CD14-positive monocyte (primary cell): ENCODE measurements at regions not wholly inside any gene's neighbourhood (a gene's known extent, or its start where the extent isn't known, plus 50 kb on each side); places are given as distances from the start of the nearest gene placed in this dataset.

ENCODE experiments used
- DNase-seq, 3 donors: peaks; one replicate each; pipeline ENCODE4 v3.0.0-alpha.2; 2011 to 2022
- H2AFZ ChIP-seq: 2 replicates; pipeline ENCODE4 v1.6.0; 2012; ENCODE audit warnings: mild to moderate bottlenecking, low read depth, low read length, inconsistent platforms; ENCODE audit not compliant: insufficient read depth, poor library complexity, severe bottlenecking
- H3K27ac ChIP-seq, 2 donors: 1 replicate in 1 of 2; 2 replicates in 1 of 2; pipeline ENCODE4 v1.5.1; 2012 to 2013; ENCODE audit warnings: low read length in 2 of 2, control low read depth in 1 of 2, inconsistent platforms in 1 of 2, low read depth in 1 of 2, mild to moderate bottlenecking in 1 of 2
- H3K27me3 ChIP-seq, 2 donors: one replicate each; pipeline versions ENCODE4 v1.6.0 to v1.6.1; 2011 to 2013; ENCODE audit warnings: low read length in 2 of 2; ENCODE audit not compliant: control insufficient read depth in 2 of 2, insufficient read depth in 2 of 2
- H3K36me3 ChIP-seq, 2 donors: replicated peaks in 1 of 2; 1 replicate in 1 of 2; 2 replicates in 1 of 2; pipeline versions ENCODE4 v1.5.1 to v1.6.1; 2012 to 2013; ENCODE audit warnings: low read length in 2 of 2, control low read depth in 1 of 2, inconsistent platforms in 1 of 2, mild to moderate bottlenecking in 1 of 2; ENCODE audit not compliant: insufficient read depth in 2 of 2, control insufficient read depth in 1 of 2
- H3K4me1 ChIP-seq, 2 donors: 1 replicate in 1 of 2; 2 replicates in 1 of 2; pipeline versions ENCODE4 v1.5.1 to v1.6.1; 2012 to 2013; ENCODE audit warnings: low read length in 2 of 2, control low read depth in 1 of 2, inconsistent platforms in 1 of 2, mild to moderate bottlenecking in 1 of 2, moderate library complexity in 1 of 2; ENCODE audit not compliant: insufficient read depth in 2 of 2, control insufficient read depth in 1 of 2
- H3K4me2 ChIP-seq: replicated peaks from 2 replicates; pipeline ENCODE3; 2012; ENCODE audit warnings: low read length, moderate library complexity, mild to moderate bottlenecking; ENCODE audit not compliant: poor library complexity, severe bottlenecking; ENCODE audit errors: extremely low read depth
- H3K4me3 ChIP-seq, 3 experiments: fragments of 200-600 bp in 1 of 3; sonication (generic) in 1 of 3; replicated peaks in 1 of 3; 1 replicate in 2 of 3; 2 replicates in 1 of 3; pipeline ENCODE4 v1.5.1; 2011 to 2013; ENCODE audit warnings: low read length in 3 of 3, mild to moderate bottlenecking in 3 of 3, control low read depth in 2 of 3, low read depth in 2 of 3, inconsistent platforms in 1 of 3, moderate library complexity in 1 of 3
- H3K79me2 ChIP-seq: 2 replicates; pipeline ENCODE4 v1.6.0; 2012; ENCODE audit warnings: mild to moderate bottlenecking, control low read depth, inconsistent platforms, low read length, moderate library complexity; ENCODE audit not compliant: insufficient read depth
- H3K9ac ChIP-seq: 2 replicates; pipeline ENCODE4 v1.6.0; 2017; ENCODE audit warnings: low read length, mild to moderate bottlenecking; ENCODE audit not compliant: insufficient read depth, poor library complexity, severe bottlenecking
- H3K9me3 ChIP-seq, 2 donors: replicated peaks in 1 of 2; 1 replicate in 1 of 2; 2 replicates in 1 of 2; pipeline versions ENCODE4 v1.5.1 to v1.6.1; 2012 to 2013; ENCODE audit warnings: low read length in 2 of 2, control low read depth in 1 of 2; ENCODE audit not compliant: control insufficient read depth in 1 of 2, insufficient read depth in 1 of 2
- H4K20me1 ChIP-seq: 2 replicates; pipeline ENCODE4 v1.6.0; 2012; ENCODE audit warnings: mild to moderate bottlenecking, low read length, control low read depth, moderate library complexity; ENCODE audit not compliant: insufficient read depth
- H3K27ac Mint-ChIP-seq, 7 donors: one replicate each; pipeline ENCODE4 v1.8.0; 2020; ENCODE audit warnings: mild to moderate bottlenecking in 7 of 7, mixed read lengths in 7 of 7, moderate library complexity in 6 of 7, inconsistent platforms in 2 of 7
- H3K27me3 Mint-ChIP-seq, 3 donors: one replicate each; pipeline ENCODE4 v1.8.0; 2021 to 2022; ENCODE audit warnings: low read depth in 3 of 3, mild to moderate bottlenecking in 3 of 3, mixed read lengths in 3 of 3, moderate library complexity in 3 of 3, inconsistent platforms in 1 of 3
- H3K36me3 Mint-ChIP-seq, 2 donors: one replicate each; pipeline ENCODE4 v1.8.0; 2020; ENCODE audit warnings: mixed read lengths in 2 of 2, inconsistent platforms in 1 of 2, mild to moderate bottlenecking in 1 of 2
- H3K4me1 Mint-ChIP-seq: one replicate; pipeline ENCODE4 v1.8.0; 2020; ENCODE audit warnings: mild to moderate bottlenecking, mixed read lengths
- H3K4me3 Mint-ChIP-seq, 2 donors: one replicate each; pipeline ENCODE4 v1.8.0; 2020; ENCODE audit warnings: mild to moderate bottlenecking in 2 of 2, mixed read lengths in 2 of 2, moderate library complexity in 1 of 2
- H3K9me3 Mint-ChIP-seq, 7 donors: one replicate each; pipeline ENCODE4 v1.8.0; 2020 to 2022; ENCODE audit warnings: mixed read lengths in 7 of 7, mild to moderate bottlenecking in 6 of 7, moderate library complexity in 6 of 7, inconsistent platforms in 2 of 7
- WGBS: methylation state at CpG from one replicate; pipeline ENCODE4 v1.1.5; 2013; ENCODE audit warnings: missing lambda C conversion rate; ENCODE audit not compliant: insufficient coverage; 5-methylcytosine and 5-hydroxymethylcytosine counted together
- intact Hi-C, 2 donors: fragments of 100-400 bp; cut with micrococcal nuclease; formaldehyde crosslinking; loops; one replicate each; pipeline versions ENCODE4 v1.15.0 to v1.15.1; 2023
- TF ChIP-seq, protein P1 (sequence below): fragments of 200-600 bp; IDR thresholded peaks from one replicate; pipeline ENCODE4 v1.8.0; 2022; ENCODE audit warnings: antibody characterized with exemption, mild to moderate bottlenecking

- H3K9me3 Mint-ChIP-seq: peaks cover 0 to 2% (median 0%) of the 10 kb centered on the region in 7 donors
- WGBS: 71% methylated on average over 5 of the region's 7 CpGs
- no peaks in the 10 kb centered on the region for H3K79me2 ChIP-seq
These were observed 63.2 kb upstream of the WWC2 start for GRCh38 chr4:183035726-183036415.

DNA sequence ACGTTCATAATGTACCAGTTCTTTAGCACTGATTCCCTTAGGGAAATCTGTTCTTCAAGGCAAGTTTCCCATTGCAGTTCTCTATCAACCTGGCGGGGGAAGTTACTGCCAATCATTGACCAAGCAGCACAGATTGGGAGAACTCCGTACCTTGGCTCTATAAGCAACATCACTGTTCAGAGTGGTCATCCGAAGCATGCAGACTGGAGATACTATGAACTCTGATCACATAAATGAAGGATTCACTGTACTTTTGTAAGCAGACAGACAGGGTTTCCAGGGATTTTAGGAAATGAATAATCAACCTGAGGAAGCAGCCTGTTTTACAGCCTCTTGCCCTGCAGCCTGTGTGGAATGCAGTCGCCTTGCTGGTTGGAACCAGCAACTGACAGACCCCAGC is 63.8 kb upstream of the WWC2 start:
- no peak overlapping the region for H2AFZ ChIP-seq
- Mint-ChIP-seq H3K4me1 (no peaks in the 10 kb centered on the region), H3K36me3 (no peaks in the 10 kb centered on the region), H3K4me3 (no peak overlapping the region), H3K27me3 (peaks cover 0 to 8% (median 0%) of the 10 kb centered on the region in 3 donors), H3K27ac (no peak overlapping the region), H3K9me3 (peaks cover 0 to 2% (median 0%) of the 10 kb centered on the region in 7 donors)
- WGBS: 92% methylated on average over 2 of the region's 5 CpGs
- no peak for DNase-seq
- H3K4me3 ChIP-seq: no peak overlapping the region
- no peaks in the 10 kb centered on the region for H3K79me2 ChIP-seq
- no peaks in the 10 kb centered on the region for H3K4me1 ChIP-seq
- H3K27me3 ChIP-seq: no peaks in the 10 kb centered on the region
- H3K36me3 ChIP-seq: no peaks in the 10 kb centered on the region
- H3K4me2 ChIP-seq: no peak overlapping the region
- no peak overlapping the region for H3K27ac ChIP-seq
- H3K9ac ChIP-seq: no peak overlapping the region
- H3K9me3 ChIP-seq: no peaks in the 10 kb centered on the region
- H4K20me1 ChIP-seq: no peaks in the 10 kb centered on the region
- intact Hi-C loops: no loop called here
- TF ChIP-seq, protein P1, sequence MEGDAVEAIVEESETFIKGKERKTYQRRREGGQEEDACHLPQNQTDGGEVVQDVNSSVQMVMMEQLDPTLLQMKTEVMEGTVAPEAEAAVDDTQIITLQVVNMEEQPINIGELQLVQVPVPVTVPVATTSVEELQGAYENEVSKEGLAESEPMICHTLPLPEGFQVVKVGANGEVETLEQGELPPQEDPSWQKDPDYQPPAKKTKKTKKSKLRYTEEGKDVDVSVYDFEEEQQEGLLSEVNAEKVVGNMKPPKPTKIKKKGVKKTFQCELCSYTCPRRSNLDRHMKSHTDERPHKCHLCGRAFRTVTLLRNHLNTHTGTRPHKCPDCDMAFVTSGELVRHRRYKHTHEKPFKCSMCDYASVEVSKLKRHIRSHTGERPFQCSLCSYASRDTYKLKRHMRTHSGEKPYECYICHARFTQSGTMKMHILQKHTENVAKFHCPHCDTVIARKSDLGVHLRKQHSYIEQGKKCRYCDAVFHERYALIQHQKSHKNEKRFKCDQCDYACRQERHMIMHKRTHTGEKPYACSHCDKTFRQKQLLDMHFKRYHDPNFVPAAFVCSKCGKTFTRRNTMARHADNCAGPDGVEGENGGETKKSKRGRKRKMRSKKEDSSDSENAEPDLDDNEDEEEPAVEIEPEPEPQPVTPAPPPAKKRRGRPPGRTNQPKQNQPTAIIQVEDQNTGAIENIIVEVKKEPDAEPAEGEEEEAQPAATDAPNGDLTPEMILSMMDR: no peak

More at GRCh38 chr4:183035726-183036415, 63.2 kb upstream of the WWC2 start:
- no peaks in the 10 kb centered on the region for H3K4me1 Mint-ChIP-seq
- no peaks in the 10 kb centered on the region for H3K4me1 ChIP-seq
- intact Hi-C loops: no loop called here
- H3K36me3 ChIP-seq: no peaks in the 10 kb centered on the region
- no peak overlapping the region for H3K9ac ChIP-seq
- no peak overlapping the region for H3K4me3 ChIP-seq
- no peaks in the 10 kb centered on the region for H4K20me1 ChIP-seq
- no peaks in the 10 kb centered on the region for H3K27me3 ChIP-seq
- peaks cover 0 to 8% (median 0%) of the 10 kb centered on the region in 3 donors for H3K27me3 Mint-ChIP-seq
- H3K27ac Mint-ChIP-seq: no peak overlapping the region
- H3K9me3 ChIP-seq: no peaks in the 10 kb centered on the region
- TF ChIP-seq, protein P1: no peak
- H3K4me3 Mint-ChIP-seq: no peak overlapping the region
- H2AFZ ChIP-seq: no peak overlapping the region
- H3K36me3 Mint-ChIP-seq: no peaks in the 10 kb centered on the region
- DNase-seq: no peak
- no peak overlapping the region for H3K4me2 ChIP-seq
- H3K27ac ChIP-seq: no peak overlapping the region
